ENCODE measurements at regions not wholly inside any gene's neighbourhood (a gene's known extent, or its start where the extent isn't known, plus 50 kb on each side); places are given as distances from the start of the nearest gene placed in this dataset.

DNA sequence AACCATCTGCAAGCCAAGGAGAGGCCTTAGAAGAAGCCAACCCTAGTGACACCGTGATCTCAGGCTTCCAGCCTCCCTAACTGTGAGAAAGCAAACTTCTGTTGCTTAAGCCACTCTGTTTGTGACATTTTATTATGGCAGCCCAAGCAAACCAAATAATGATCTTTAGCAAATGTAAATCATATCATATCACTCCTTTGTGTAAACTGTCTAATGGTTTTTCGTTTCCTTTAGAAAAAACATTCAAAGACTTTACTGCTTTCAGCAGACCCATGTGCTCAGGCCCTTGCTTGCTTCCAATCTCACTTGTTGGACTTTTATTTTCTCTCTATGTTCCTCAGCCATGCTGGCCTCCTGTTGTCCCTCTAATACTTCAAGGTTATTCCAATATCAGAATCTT lies 192.2 kb upstream of the HS3ST1 start:
- TF ChIP-seq CTCF (IDR thresholded peaks at IDR 0.05; ENCODE audit: low read depth, low read length) (no peak), EZH2phosphoT487 (IDR thresholded peaks at IDR 0.05; ENCODE audit: low read depth) (no peak)
